Thyroid gland (tissue), 4 donors: ENCODE measurements at regions not wholly inside any gene's neighbourhood (a gene's known extent, or its start where the extent isn't known, plus 50 kb on each side); places are given as distances from the start of the nearest gene placed in this dataset.

Experiments
- CTCF ChIP-seq, 6 experiments: fragments of 200-600 bp in 3 of 6; fragments of 450-650 bp in 3 of 6; sonication (generic) in 3 of 6; IDR thresholded peaks; one replicate each; pipeline ENCODE4 v1.5.1; 2016 to 2019; ENCODE audit warnings: antibody characterized with exemption in 6 of 6, mild to moderate bottlenecking in 2 of 6, inconsistent platforms in 1 of 6, moderate library complexity in 1 of 6
- POLR2A ChIP-seq, 2 donors: fragments of 450-650 bp; IDR thresholded peaks; one replicate each; pipeline ENCODE4 v1.6.1; 2017; ENCODE audit warnings: antibody characterized with exemption in 2 of 2, mild to moderate bottlenecking in 2 of 2, moderate library complexity in 1 of 2

- TF ChIP-seq CTCF (IDR thresholded peaks at IDR 0.05) (no peak), POLR2A (IDR thresholded peaks at IDR 0.05) (no peak)
These were observed 181.9 kb downstream of the CXCL12 start for GRCh38 chr10:44202952-44203351.
